Ecto neural progenitor cell (in vitro differentiated cells): ENCODE measurements at regions not wholly inside any gene's neighbourhood (a gene's known extent, or its start where the extent isn't known, plus 50 kb on each side); places are given as distances from the start of the nearest gene placed in this dataset.

Experiments used
- DNase-seq: peaks from one replicate; pipeline ENCODE4 v3.0.0-alpha.2; 2018; ENCODE audit warnings: low spot score

- DNase-seq, result no peak
Observed at GRCh38 chr10:128932071-128932820, 534.8 kb upstream of the MGMT start.

DNA sequence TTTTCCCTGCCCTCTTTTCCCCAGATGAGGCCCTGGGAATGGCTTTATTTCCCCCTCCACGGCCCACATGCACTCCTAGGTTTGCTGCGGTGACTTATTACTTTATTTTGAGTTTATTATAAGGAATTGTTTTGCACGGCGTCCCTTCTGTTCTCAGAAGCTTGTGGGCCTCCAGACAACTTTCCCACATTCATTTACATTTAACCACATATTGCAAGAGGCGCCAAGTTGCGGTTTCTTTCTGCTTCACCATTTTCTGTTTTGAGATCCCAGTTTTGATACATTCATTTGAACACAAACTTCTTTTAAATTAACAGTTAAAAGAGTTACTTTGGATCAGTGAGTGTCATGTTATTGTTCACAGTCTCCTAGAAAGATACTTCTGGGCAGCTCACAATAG lies 532.5 kb upstream of the MGMT start:
- DNase-seq, result no peak

- no peak for DNase-seq
Observed at GRCh38 chr10:128936392-128936791, 530.6 kb upstream of the MGMT start.

DNA sequence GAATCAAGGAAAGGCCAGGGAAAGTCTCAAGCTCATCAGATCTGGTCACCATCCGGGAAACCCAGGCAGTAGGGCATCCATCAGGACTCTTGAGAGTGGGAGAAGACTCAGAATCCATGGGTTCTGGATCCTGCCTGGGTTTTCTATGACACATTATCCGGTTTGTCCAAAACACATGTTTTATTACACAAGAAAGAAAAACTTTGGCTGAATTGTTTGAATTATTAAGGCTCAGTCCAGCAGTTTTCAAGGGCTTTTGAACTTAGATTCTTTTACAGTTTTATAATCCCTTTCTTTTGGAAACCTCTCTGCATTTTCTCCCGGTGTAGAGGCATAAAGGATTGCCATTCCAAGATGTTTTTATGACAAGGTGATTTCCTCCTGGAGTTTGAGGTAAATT lies 528.5 kb upstream of the MGMT start:
- no peak for DNase-seq

GRCh38 chr10:128940081-128940480 lies 527.0 kb upstream of the MGMT start:
- no peak for DNase-seq

DNA sequence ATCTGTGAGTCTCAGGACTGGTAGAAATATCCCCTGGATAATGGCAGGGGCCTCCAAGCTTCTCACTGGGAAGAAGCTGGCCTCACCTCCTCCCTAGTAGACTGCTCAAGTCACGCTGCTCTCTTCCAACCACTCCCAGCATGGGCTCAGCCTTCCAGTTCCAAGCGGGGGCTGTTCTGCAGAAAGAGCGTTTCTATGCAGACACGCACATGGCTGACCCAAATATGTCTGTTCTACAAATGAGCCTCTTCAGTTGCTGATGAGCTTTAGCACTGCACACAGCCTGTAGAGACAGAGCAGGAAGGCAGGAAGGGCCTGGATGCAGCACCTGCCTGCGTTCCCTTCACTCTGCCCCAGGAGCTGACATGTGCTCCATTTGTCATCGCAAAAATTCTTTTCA lies 523.9 kb upstream of the MGMT start:
- no peak for DNase-seq

GRCh38 chr10:128945398-128945797 lies 521.6 kb upstream of the MGMT start:
- no peak for DNase-seq

GRCh38 chr10:128950159-128950915 lies 516.7 kb upstream of the MGMT start:
- DNase-seq, result no peak

DNA sequence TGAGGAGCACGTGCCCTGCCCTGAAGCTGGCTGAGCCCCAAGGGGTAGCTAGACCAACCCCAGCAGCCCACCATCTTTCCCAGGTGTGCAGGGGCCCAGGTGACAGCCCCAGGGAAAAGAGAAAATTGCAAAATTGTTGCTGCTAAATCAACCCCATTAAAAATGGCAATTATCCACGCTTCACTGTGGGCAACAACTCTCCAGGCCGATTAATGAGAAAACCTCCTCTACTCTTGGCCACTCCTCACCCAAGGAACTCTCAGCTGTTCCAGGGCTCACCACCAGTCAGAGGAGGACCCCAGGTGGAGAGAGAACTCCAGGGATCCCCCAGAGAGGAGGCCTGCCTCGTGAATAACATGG lies 516.1 kb upstream of the MGMT start:
- no peak for DNase-seq

DNA sequence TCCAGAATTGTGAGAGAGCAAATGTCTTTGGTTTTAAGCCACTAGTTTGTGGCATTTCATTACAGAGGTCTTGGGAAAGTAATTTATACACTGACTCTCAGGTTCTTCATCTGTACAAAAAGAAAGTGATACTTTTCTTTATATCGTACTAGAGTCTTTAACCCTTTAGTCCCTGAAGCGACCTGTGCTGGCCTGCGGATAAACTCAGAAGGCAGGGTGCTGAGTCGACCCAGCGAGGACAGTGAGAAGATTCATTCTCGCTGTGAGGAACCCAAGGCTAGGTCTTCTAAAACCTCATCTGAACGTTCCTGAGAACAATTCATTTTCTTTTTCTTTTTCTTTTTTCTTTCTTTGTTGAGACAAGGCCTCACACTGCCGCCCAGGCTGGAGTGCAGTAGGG lies 514.2 kb upstream of the MGMT start:
- DNase-seq, result no peak

DNA sequence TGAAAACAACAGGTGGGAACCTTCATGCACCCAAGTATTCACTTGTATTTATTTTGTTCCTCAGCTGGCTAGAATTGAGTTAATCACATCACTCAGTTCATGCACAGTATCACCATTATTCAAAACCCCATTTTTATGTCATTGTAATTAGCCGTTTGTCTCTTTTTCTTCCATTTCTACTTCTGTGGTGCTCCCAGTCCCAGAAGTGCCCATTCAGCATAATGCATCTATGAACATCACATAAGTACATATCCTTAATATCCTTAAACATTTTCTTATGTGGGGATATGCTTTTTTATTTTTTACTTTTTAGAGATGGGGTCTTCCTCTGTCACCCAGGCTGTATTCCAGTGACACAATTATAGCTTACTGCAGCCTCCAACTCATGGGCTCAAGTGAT lies 510.9 kb upstream of the MGMT start:
- no peak for DNase-seq

DNA sequence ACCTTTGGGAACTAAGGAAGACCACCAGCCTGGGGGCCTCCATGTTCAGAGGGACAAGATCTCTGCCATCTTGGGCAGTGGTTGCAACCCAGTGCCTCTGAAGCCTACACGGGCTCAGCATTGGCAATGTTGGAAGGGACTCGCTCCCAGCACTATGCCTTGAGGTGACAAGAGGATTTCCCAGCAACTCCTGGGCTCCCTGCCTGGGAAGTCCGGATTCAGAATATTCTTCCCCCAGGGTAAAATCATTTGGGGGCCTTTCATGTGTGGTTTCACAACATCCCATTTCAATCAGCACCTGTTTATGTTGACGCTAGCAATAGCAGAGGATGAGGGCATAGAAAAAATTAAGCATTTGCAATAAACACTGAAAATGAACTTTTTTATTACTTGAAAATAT lies 509.8 kb upstream of the MGMT start:
- DNase-seq, result no peak

DNA sequence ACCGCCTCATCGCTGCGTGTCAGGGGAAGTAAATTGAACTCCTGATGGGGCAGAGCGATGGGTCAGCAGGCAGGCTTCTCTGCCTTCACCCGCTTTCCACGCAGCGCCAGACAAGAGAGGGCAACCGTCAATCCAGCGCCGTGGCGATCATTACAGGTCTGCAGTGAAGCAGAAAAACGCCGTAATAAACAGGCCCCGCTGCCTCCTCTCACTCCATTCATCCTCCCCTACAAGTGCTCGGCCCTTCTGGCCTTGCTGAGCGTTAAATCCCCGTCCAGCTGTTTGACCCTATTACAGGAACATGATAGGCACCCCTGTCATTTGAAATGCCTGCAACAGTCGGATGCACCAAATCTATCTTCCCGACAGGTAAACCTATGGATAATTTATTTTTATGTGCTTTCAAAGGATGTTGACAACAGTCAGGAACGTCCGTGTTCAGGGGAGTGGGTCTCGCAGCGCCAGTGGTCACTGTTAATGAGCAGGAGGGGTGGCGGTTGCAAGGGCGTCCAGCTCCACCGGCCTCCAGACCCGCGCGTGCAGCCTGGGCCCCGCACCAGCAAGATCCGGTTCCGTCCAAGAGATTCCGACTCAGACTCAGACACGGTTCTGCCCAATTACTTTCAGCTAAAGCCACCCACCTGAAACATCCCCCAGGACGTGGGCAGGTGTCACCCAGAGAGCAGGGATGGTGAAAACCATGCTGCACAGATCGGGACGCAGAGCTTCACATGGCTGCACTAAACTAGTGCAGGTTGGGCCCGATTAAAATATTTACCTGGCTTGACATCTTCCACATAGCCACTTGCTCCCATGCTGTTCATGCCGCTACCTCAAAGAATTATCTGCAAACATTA lies 508.0 kb upstream of the MGMT start:
- DNase-seq, result no peak

GRCh38 chr10:128959746-128960145 lies 507.3 kb upstream of the MGMT start:
- no peak for DNase-seq

GRCh38 chr10:128960517-128960916 lies 506.5 kb upstream of the MGMT start:
- no peak for DNase-seq

- no peak for DNase-seq
Observed at GRCh38 chr10:128962182-128962581, 504.9 kb upstream of the MGMT start.

DNA sequence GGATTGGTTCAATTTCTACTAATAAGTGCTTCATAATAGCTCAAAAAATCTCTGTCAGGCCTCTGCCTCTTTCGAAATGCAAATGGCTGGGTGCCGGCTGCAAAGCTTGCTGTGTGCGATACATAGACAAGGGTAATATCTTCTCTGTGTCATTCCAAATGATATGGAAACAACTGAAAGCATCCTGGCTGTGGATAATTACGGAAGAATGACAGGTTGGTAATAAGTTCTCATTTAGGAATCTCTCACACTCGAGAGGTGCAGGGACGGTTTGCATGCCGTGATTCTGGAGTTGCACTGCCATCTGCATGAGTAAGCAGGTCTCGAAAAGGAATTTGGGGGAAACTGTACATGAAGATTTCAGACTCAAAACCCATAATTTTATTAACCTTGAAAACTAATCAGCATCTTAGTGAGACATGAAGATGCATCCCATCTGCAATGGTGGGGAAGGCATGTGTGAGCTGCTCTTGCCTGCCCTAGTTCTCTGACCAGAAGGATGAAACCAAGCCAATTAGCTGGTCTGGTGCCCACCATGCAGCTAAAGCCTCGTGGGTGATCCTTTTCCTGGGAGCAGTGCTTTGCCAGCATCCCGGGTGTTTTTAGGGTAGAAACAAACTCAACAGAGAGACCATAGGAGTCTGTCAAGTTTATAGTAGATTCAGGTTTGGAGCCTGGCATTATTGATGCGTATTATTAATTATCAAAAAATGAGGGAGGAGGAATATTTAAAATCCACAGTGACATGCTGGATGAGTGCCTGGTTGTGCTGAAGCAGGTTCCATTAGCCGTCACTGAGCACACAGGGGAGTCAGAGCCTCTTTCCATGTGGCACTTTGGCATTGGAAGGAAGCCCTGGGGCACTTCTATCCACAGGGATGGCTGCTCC lies 503.6 kb upstream of the MGMT start:
- no peak for DNase-seq

DNA sequence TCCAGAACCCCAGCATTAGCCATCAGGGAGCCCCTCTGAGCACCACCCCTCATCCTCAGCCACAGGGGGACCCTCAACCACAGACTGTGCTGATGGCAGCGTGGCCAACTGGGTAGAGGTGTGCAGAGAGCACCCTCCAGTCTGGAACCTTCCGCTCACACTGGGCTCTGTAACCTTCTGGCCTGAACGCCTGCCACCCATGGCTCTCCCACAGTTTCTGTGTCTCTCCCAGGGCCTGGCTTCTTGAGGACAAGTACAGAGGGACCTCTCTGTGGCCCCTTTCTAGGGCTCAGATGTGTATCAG lies 503.0 kb upstream of the MGMT start:
- no peak for DNase-seq

- DNase-seq, result no peak
Observed at GRCh38 chr10:128967980-128968756, 498.9 kb upstream of the MGMT start.

DNA sequence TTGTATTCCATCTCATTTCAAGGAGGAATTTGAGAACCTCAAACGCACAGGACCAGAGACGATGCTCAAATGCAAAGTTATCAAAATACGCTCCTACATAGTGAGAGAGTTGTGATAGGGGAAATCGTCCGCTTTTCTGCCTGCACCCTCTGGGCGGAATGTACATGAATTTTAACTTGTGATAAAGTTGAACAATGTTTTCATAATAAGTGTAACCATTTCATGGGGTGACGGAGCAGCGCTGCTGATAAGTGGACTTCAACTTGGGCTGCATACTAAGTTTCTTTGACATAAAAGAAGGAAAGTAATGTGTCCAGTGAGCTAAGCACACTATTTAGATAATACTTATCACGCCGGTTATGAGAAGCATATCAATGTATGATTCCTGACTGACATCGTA lies 497.5 kb upstream of the MGMT start:
- no peak for DNase-seq

DNA sequence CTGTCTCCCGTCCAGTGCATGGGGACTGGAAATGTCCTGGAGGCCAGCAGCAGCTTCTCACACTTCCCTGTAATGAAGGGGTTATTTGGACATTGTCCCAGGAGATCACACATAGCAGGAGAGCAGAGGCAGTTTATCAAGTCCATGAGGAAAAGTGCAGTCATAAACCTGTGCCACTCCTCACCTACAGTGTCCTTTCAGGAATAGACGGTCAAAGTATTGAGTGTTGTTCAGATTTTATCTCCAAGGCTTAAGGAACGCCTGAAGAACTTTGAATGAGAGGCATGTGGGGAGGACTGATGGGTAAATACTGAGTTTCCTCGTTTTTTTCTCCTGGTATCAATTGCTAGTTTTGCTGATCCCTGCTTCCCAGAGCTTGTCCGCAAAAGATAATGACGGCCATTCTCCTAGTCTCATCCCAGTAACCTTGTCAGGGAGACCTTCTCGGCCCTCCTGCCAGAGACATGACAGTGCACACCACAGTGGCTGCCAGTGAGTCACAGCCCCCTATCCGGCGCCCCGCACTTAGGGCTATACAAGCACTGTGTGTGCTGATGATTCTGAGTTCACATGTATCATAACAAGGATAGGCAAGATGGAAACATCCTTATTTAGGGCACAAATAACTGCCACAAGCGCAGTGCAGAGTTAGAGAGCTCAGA lies 495.5 kb upstream of the MGMT start:
- no peak for DNase-seq
